Activated CD8-positive, alpha-beta memory T cell treated with anti-CD3 and anti-CD28 coated beads, Interleukin-2, amount 50 U/mL, for 24 hours (primary cell): ENCODE measurements at regions not wholly inside any gene's neighbourhood (a gene's known extent, or its start where the extent isn't known, plus 50 kb on each side); places are given as distances from the start of the nearest gene placed in this dataset.
"Not testable (repeated sequence)": the region's sequence is repeated elsewhere in the genome, so short reads cannot be mapped to it uniquely, and the experiment has no call there.

Source experiments
- DNase-seq: peaks from one replicate; pipeline ENCODE4 v3.0.0-alpha.2; 2020; ENCODE audit errors: extremely low read depth

GRCh38 chr10:8768341-8768740, 713.9 kb downstream of the GATA3 start:
- no peak for DNase-seq

GRCh38 chr10:8768852-8769251, 714.4 kb downstream of the GATA3 start:
- no peak for DNase-seq

GRCh38 chr10:8776926-8777622, 722.6 kb downstream of the GATA3 start:
- DNase-seq, result no peak

- DNase-seq, result no peak
These were observed 724.2 kb downstream of the GATA3 start for GRCh38 chr10:8778713-8779112.

- DNase-seq, result no peak
These were observed 733.2 kb downstream of the GATA3 start for GRCh38 chr10:8787649-8788048.

GRCh38 chr10:8790390-8790789, 735.9 kb downstream of the GATA3 start:
- no peak for DNase-seq

GRCh38 chr10:8794860-8795259, 740.4 kb downstream of the GATA3 start:
- DNase-seq, result no peak

GRCh38 chr10:8800426-8800825, 745.9 kb downstream of the GATA3 start:
- DNase-seq, result no peak

GRCh38 chr10:8803992-8804391, 749.5 kb downstream of the GATA3 start:
- no peak for DNase-seq

- DNase-seq, result no peak
These were observed 756.2 kb downstream of the GATA3 start for GRCh38 chr10:8810677-8811076.

GRCh38 chr10:8811201-8811600, 756.7 kb downstream of the GATA3 start:
- no peak for DNase-seq

GRCh38 chr10:8815969-8816368, 761.5 kb downstream of the GATA3 start:
- DNase-seq, result no peak

GRCh38 chr10:8817299-8817698, 762.8 kb downstream of the GATA3 start:
- DNase-seq, result no peak

GRCh38 chr10:8825611-8826010, 771.1 kb downstream of the GATA3 start:
- no peak for DNase-seq

GRCh38 chr10:8829592-8829991, 775.1 kb downstream of the GATA3 start:
- no peak for DNase-seq

- DNase-seq, result no peak
These were observed 775.6 kb downstream of the GATA3 start for GRCh38 chr10:8830048-8830447.

GRCh38 chr10:8830876-8831275, 776.4 kb downstream of the GATA3 start:
- DNase-seq, result no peak

- DNase-seq, result no peak
These were observed 781.1 kb downstream of the GATA3 start for GRCh38 chr10:8835453-8836167.

GRCh38 chr10:8840356-8840755, 785.9 kb downstream of the GATA3 start:
- DNase-seq, result no peak

- DNase-seq, result no peak
These were observed 789.7 kb downstream of the GATA3 start for GRCh38 chr10:8844141-8844540.

- no peak for DNase-seq
These were observed 798.1 kb downstream of the GATA3 start for GRCh38 chr10:8852546-8852945.

GRCh38 chr10:8853048-8853447, 798.6 kb downstream of the GATA3 start:
- DNase-seq, result no peak

- not testable (repeated sequence) for DNase-seq
These were observed 814.4 kb downstream of the GATA3 start for GRCh38 chr10:8868924-8869323.

- DNase-seq, result no peak
These were observed 818.8 kb downstream of the GATA3 start for GRCh38 chr10:8873310-8873709.
